ENCODE measurements at regions not wholly inside any gene's neighbourhood (a gene's known extent, or its start where the extent isn't known, plus 50 kb on each side); places are given as distances from the start of the nearest gene placed in this dataset.

DNA sequence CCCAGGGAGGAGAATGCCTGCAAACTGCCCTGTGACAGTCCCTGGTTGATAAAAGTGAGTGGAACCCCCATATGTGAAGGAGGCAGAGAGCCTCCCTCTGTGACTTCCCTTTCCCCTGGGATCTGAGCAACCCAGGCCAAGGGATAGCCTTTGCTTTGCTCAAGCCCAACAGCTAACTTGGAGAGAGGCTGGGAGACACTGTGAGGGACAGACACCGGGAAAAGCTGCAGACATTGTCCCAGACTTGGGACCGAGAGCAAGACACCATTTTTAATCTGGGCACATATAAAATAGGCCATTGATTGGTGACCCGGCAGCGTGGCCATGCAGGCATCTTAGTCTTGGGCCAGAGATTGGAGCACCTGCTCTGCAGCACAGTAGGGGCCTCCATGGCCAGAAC lies 96.1 kb upstream of the SALL3 start (continued):
- no peak for TF ChIP-seq KAT8 (CRISPR knock-in tag; IDR thresholded peaks at IDR 0.05)
- TF ChIP-seq, protein P1, sequence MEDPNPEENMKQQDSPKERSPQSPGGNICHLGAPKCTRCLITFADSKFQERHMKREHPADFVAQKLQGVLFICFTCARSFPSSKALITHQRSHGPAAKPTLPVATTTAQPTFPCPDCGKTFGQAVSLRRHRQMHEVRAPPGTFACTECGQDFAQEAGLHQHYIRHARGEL (CRISPR knock-in tag; IDR thresholded peaks at IDR 0.05): no peak
- no peak for TF ChIP-seq ATAD3A (CRISPR knock-in tag; IDR thresholded peaks at IDR 0.05)
- TF ChIP-seq SIX1 (CRISPR knock-in tag; IDR thresholded peaks at IDR 0.05; ENCODE audit: borderline replicate concordance): no peak

GRCh38 chr18:78884502-78884901 lies 95.1 kb upstream of the SALL3 start:
- ATAC-seq: no peak
- H3K79me2 ChIP-seq (ENCODE audit: insufficient read depth, low read length): no peaks in the 10 kb centered on the region
- peaks cover 20% of the 10 kb centered on the region for H3K9me3 ChIP-seq (ENCODE audit: low read length)
- H3K27me3 ChIP-seq (ENCODE audit: control insufficient read depth in 1 of 2, insufficient read depth in 2 of 2, low read length in 2 of 2): no peaks in the 10 kb centered on the region; a peak in 1 of 5 replicates
- H3K9ac ChIP-seq (ENCODE audit: insufficient read depth, low read depth, low read length): no peak overlapping the region
- H2AFZ ChIP-seq (ENCODE audit: low read length): no peak overlapping the region
- BruUV-seq (replicated peaks): no TSS peak
- DNase-seq (ENCODE audit: low spot score): no peak
- no peaks in the 10 kb centered on the region for H4K20me1 ChIP-seq (ENCODE audit: insufficient read depth, low read length)
- intact Hi-C loops (cut with micrococcal nuclease; ENCODE audit: unreplicated experiment) (no loop called here), in situ Hi-C loops (cut with HindIII; ENCODE audit: extremely low pct_ligation_motif_present, low pct_unique_long_range_greater_than_20kb) (no loop called here)
- H3K4me1 ChIP-seq (ENCODE audit: insufficient read depth, low read length): no peaks in the 10 kb centered on the region
- H3K4me3 ChIP-seq (replicated peaks in 1 of 3; ENCODE audit: insufficient read depth in 1 of 3, low read depth in 2 of 3, low read length in 3 of 3): no peak overlapping the region
- CTCF ChIA-PET (ENCODE audit: low intra/inter-chr PET ratio, low total read pairs): no interaction called here
- no peak overlapping the region for H3K4me2 ChIP-seq (ENCODE audit: low read depth, low read length)
- no peak overlapping the region for H3K27ac ChIP-seq (ENCODE audit: extremely low read length, insufficient read depth, low read length)
- no peaks in the 10 kb centered on the region for H3K36me3 ChIP-seq (replicated peaks in 1 of 2; ENCODE audit: control insufficient read depth in 1 of 2, insufficient read depth in 2 of 2, low read length in 2 of 2)
- no peak for FAIRE-seq
- WGBS (ENCODE audit: low lambda C conversion rate): 27% methylated on average over 1 of the region's 1 CpG
- POLR2A ChIA-PET: no interaction called here
- TF ChIP-seq CEBPZ (IDR thresholded peaks at IDR 0.05; ENCODE audit: low read length) (no peak), ZUFSP (CRISPR knock-in tag; IDR thresholded peaks at IDR 0.05; ENCODE audit: borderline replicate concordance) (no peak), ZNF235 (CRISPR knock-in tag; IDR thresholded peaks at IDR 0.05; ENCODE audit: borderline replicate concordance) (no peak), TSC22D2 (CRISPR knock-in tag; IDR thresholded peaks at IDR 0.05; ENCODE audit: borderline replicate concordance) (no peak), GMEB2 (CRISPR knock-in tag; IDR thresholded peaks at IDR 0.05; ENCODE audit: low read depth) (no peak), KLF11 (CRISPR knock-in tag; IDR thresholded peaks at IDR 0.05) (no peak), ZNF720 (CRISPR knock-in tag; IDR thresholded peaks at IDR 0.05) (no peak), ATF1 (CRISPR knock-in tag; IDR thresholded peaks at IDR 0.05) (no peak), AGO2 (optimal IDR thresholded peaks at IDR 0.05; ENCODE audit: low read depth, low read length) (no peak)
- TF ChIP-seq, protein P2, sequence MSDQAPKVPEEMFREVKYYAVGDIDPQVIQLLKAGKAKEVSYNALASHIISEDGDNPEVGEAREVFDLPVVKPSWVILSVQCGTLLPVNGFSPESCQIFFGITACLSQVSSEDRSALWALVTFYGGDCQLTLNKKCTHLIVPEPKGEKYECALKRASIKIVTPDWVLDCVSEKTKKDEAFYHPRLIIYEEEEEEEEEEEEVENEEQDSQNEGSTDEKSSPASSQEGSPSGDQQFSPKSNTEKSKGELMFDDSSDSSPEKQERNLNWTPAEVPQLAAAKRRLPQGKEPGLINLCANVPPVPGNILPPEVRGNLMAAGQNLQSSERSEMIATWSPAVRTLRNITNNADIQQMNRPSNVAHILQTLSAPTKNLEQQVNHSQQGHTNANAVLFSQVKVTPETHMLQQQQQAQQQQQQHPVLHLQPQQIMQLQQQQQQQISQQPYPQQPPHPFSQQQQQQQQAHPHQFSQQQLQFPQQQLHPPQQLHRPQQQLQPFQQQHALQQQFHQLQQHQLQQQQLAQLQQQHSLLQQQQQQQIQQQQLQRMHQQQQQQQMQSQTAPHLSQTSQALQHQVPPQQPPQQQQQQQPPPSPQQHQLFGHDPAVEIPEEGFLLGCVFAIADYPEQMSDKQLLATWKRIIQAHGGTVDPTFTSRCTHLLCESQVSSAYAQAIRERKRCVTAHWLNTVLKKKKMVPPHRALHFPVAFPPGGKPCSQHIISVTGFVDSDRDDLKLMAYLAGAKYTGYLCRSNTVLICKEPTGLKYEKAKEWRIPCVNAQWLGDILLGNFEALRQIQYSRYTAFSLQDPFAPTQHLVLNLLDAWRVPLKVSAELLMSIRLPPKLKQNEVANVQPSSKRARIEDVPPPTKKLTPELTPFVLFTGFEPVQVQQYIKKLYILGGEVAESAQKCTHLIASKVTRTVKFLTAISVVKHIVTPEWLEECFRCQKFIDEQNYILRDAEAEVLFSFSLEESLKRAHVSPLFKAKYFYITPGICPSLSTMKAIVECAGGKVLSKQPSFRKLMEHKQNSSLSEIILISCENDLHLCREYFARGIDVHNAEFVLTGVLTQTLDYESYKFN (CRISPR knock-in tag; conservative IDR thresholded peaks at IDR 0.05): no peak

Measured in HepG2 (cell line).